SK-N-SH (cell line): ENCODE measurements at regions not wholly inside any gene's neighbourhood (a gene's known extent, or its start where the extent isn't known, plus 50 kb on each side); places are given as distances from the start of the nearest gene placed in this dataset.

Experiments used
- EZH2phosphoT487 ChIP-seq: fragments of 200-600 bp; sonication (generic); IDR thresholded peaks from 2 replicates; pipeline ENCODE4 v1.6.1; 2017; ENCODE audit warnings: low read depth, mixed run types, mild to moderate bottlenecking, antibody characterized with exemption, moderate library complexity, borderline replicate concordance
- FOSL2 ChIP-seq: IDR thresholded peaks from 2 replicates; pipeline ENCODE4 v1.4.0; 2012; ENCODE audit warnings: low read depth, mild to moderate bottlenecking, moderate library complexity, borderline replicate concordance
- GATA2 ChIP-seq: sonication (generic); formaldehyde crosslinking; IDR thresholded peaks from 2 replicates; pipeline ENCODE4 v1.5.0; 2020; ENCODE audit warnings: mild to moderate bottlenecking, missing genetic modification reagents
- JUND ChIP-seq: IDR thresholded peaks from 2 replicates; pipeline ENCODE4 v1.4.0; 2012
- NRF1 ChIP-seq: IDR thresholded peaks from 2 replicates; pipeline ENCODE4 v1.6.1; 2012; ENCODE audit warnings: low read depth, mild to moderate bottlenecking, low read length
- POLR2AphosphoS5 ChIP-seq: IDR thresholded peaks from 2 replicates; pipeline ENCODE4 v1.6.1; 2012; ENCODE audit warnings: low read depth, low read length
- RAD21 ChIP-seq: IDR thresholded peaks from 2 replicates; pipeline ENCODE4 v1.6.1; 2012; ENCODE audit warnings: mild to moderate bottlenecking, low read length
- TAF1 ChIP-seq: IDR thresholded peaks from 2 replicates; pipeline ENCODE4 v1.6.1; 2012; ENCODE audit warnings: low read depth, mild to moderate bottlenecking, low read length, moderate library complexity, borderline replicate concordance
- TCF12 ChIP-seq: IDR thresholded peaks from 2 replicates; pipeline ENCODE4 v1.4.0; 2012
- TEAD4 ChIP-seq: IDR thresholded peaks from 2 replicates; pipeline ENCODE4 v1.4.0; 2012; ENCODE audit warnings: mild to moderate bottlenecking, borderline replicate concordance; ENCODE audit not compliant: insufficient read depth
- TF ChIP-seq, protein P1 (sequence below): fragments of 200-600 bp; sonication (generic); IDR thresholded peaks from 2 replicates; pipeline ENCODE4 v1.6.1; 2017; ENCODE audit warnings: antibody characterized with exemption, mild to moderate bottlenecking, moderate library complexity
- TF ChIP-seq, protein P2 (sequence below): fragments of 150-350 bp; IDR thresholded peaks from 2 replicates; pipeline ENCODE4 v1.6.1; 2017; ENCODE audit warnings: antibody characterized with exemption, low read length, low read depth, borderline replicate concordance
- TF ChIP-seq, protein P3 (sequence below): IDR thresholded peaks from 2 replicates; pipeline ENCODE4; 2012
- TF ChIP-seq, protein P4 (sequence below): IDR thresholded peaks from 2 replicates; pipeline ENCODE4 v1.4.0; 2012; ENCODE audit warnings: low read depth

DNA sequence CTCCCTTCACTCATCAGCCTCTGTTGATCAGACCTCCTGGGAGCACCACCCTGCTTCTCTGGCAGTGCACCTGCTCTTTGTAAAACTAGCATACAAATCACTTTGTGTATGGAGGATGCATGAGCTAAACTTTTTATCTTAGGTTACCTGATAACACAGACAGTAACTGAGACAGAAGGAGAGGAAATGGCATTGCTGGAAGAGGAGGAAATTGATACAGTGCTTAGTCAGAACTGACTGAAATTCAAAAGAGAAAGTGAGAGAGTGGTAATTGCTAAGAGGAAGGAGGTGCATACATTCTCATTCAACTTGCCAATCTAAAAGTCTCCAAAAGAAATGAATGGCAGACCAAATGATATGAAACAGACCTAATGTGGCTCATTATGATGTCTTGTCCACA is 1120.7 kb downstream of the GATA3 start:
- TF ChIP-seq TAF1 (no peak), POLR2AphosphoS5 (no peak), JUND (no peak), GATA2 (no peak), TEAD4 (no peak), NRF1 (no peak), FOSL2 (no peak), TCF12 (no peak), RAD21 (no peak), EZH2phosphoT487 (no peak)
- TF ChIP-seq, protein P1, sequence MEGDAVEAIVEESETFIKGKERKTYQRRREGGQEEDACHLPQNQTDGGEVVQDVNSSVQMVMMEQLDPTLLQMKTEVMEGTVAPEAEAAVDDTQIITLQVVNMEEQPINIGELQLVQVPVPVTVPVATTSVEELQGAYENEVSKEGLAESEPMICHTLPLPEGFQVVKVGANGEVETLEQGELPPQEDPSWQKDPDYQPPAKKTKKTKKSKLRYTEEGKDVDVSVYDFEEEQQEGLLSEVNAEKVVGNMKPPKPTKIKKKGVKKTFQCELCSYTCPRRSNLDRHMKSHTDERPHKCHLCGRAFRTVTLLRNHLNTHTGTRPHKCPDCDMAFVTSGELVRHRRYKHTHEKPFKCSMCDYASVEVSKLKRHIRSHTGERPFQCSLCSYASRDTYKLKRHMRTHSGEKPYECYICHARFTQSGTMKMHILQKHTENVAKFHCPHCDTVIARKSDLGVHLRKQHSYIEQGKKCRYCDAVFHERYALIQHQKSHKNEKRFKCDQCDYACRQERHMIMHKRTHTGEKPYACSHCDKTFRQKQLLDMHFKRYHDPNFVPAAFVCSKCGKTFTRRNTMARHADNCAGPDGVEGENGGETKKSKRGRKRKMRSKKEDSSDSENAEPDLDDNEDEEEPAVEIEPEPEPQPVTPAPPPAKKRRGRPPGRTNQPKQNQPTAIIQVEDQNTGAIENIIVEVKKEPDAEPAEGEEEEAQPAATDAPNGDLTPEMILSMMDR: no peak
- TF ChIP-seq, protein P2, sequence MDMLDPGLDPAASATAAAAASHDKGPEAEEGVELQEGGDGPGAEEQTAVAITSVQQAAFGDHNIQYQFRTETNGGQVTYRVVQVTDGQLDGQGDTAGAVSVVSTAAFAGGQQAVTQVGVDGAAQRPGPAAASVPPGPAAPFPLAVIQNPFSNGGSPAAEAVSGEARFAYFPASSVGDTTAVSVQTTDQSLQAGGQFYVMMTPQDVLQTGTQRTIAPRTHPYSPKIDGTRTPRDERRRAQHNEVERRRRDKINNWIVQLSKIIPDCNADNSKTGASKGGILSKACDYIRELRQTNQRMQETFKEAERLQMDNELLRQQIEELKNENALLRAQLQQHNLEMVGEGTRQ: no peak
- TF ChIP-seq, protein P3, sequence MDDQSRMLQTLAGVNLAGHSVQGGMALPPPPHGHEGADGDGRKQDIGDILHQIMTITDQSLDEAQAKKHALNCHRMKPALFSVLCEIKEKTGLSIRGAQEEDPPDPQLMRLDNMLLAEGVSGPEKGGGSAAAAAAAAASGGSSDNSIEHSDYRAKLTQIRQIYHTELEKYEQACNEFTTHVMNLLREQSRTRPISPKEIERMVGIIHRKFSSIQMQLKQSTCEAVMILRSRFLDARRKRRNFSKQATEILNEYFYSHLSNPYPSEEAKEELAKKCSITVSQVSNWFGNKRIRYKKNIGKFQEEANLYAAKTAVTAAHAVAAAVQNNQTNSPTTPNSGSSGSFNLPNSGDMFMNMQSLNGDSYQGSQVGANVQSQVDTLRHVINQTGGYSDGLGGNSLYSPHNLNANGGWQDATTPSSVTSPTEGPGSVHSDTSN: no peak
- TF ChIP-seq, protein P4, sequence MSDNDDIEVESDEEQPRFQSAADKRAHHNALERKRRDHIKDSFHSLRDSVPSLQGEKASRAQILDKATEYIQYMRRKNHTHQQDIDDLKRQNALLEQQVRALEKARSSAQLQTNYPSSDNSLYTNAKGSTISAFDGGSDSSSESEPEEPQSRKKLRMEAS: no peak
